VCaP (cell line): ENCODE measurements at regions not wholly inside any gene's neighbourhood (a gene's known extent, or its start where the extent isn't known, plus 50 kb on each side); places are given as distances from the start of the nearest gene placed in this dataset.
"Not testable (repeated sequence)": the region's sequence is repeated elsewhere in the genome, so short reads cannot be mapped to it uniquely, and the experiment has no call there.

Experiments
- H3K27ac ChIP-seq: fragments of 450-650 bp; 2 replicates; pipeline ENCODE4 v1.5.1; 2017
- TF ChIP-seq, protein P1 (sequence below): fragments of 450-650 bp; conservative IDR thresholded peaks from 2 replicates; pipeline ENCODE4 v1.5.1; 2017; ENCODE audit warnings: mild to moderate bottlenecking, moderate library complexity

GRCh38 chr5:21485458-21486000, 1367.6 kb downstream of the CDH12 start:
- TF ChIP-seq, protein P1, sequence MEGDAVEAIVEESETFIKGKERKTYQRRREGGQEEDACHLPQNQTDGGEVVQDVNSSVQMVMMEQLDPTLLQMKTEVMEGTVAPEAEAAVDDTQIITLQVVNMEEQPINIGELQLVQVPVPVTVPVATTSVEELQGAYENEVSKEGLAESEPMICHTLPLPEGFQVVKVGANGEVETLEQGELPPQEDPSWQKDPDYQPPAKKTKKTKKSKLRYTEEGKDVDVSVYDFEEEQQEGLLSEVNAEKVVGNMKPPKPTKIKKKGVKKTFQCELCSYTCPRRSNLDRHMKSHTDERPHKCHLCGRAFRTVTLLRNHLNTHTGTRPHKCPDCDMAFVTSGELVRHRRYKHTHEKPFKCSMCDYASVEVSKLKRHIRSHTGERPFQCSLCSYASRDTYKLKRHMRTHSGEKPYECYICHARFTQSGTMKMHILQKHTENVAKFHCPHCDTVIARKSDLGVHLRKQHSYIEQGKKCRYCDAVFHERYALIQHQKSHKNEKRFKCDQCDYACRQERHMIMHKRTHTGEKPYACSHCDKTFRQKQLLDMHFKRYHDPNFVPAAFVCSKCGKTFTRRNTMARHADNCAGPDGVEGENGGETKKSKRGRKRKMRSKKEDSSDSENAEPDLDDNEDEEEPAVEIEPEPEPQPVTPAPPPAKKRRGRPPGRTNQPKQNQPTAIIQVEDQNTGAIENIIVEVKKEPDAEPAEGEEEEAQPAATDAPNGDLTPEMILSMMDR = 0 out of 2 replicates have a peak, but pooled peaks have one; percentile 14
- not testable (repeated sequence) for H3K27ac ChIP-seq

- H3K27ac ChIP-seq = not testable (repeated sequence)
Observed at GRCh38 chr5:21484498-21484889, 1368.7 kb downstream of the CDH12 start.

DNA sequence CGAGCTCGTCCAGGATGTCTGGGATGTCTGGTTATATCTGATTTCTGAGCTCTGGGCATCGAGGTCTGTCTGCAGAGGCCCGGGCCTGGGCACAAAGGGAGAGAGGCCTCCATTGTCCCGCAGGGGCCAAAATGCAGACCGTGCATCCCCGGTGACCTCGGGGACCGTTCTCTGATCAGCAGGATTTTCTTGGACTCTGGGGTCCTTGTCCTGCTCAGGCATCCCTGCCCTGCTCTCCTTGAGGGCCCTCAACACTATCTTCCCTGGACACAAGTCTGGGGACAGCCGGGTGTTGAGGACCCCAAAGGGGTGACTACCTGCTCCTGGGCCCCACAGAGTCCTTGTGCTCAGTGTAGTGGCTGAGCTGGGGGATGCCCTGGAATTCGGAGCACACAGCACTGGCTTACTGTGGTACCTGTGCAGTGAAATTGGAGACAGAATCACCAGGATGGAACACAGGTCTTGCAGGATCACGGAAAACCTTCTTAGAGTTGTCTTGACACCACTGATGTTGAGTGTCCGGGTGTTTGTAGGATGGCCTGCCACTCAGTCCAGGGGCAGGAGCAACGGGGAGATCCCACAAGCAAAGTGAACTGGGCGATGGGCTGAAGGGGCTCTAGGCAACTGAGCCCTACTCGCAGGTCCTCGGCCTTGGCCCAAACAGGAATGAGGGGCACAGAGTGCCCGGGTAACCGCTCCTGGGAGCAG, 1369.2 kb downstream of the CDH12 start:
- H3K27ac ChIP-seq = not testable (repeated sequence)

GRCh38 chr5:21482983-21483650, 1370.0 kb downstream of the CDH12 start:
- H3K27ac ChIP-seq = not testable (repeated sequence)

DNA sequence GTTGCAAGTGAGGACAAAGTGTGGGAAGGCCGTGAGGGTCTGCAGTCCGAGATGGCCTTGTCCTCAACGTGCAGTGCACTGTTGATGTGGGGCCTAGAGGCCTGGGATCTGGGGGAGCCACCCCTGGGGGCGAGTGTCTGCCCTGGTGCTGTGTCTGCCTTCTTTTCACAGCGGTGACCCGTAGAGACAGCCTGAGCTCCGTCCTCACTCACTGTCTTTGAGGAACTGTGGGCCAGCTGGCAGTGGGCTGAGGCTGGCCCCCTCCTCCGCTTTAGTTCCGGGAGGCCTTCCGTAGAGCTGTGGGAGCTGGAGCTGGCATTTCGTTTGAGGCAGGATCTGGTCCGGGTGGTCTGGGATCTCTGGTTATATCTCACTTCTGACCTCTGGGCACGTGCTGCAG, 1370.6 kb downstream of the CDH12 start:
- not testable (repeated sequence) for H3K27ac ChIP-seq

DNA sequence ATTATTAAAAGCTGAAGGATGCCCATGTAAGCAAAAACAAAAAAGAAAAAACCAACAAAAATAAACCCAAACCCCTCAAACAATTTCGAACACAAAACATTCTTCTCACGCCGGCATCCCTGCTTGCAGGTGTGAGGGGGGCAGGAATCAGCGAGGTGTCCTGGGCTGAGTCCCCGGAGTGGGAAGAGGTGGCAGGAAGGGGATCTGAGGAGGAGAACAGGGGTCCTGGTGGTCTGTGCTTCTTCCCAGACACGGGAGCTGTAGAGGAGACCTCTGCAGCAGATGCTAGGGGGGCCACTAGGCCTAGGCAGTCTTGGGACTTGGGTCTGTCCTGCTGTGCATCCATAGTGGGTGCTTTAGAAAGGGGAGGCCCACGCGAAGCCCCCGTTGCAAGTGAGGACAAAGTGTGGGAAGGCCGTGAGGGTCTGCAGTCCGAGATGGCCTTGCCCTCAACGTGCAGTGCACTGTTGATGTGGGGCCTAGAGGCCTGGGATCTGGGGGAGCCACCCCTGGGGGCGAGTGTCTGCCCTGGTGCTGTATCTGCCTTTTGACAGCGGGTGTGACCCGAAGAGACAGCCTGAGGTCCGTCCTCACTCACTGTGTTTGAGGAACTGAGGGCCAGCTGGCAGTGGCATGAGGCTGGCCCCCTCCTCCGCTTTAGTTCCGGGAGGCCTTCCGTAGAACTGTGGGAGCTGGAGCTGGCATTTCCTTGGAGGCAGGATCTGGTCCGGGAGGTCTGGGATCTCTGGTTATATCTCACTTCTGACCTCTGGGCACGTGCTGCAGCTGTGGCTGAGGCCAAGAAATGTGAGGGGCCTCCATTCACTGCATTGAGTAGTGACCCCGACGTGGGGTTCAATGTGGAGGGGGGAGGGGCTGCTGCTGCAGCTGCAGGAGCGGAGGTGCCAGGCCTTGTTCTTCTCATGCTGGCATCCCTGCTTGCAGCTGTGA, 1371.5 kb downstream of the CDH12 start:
- H3K27ac ChIP-seq = not testable (repeated sequence)

- not testable (repeated sequence) for H3K27ac ChIP-seq
Observed at GRCh38 chr5:21480054-21480453, 1373.1 kb downstream of the CDH12 start.

DNA sequence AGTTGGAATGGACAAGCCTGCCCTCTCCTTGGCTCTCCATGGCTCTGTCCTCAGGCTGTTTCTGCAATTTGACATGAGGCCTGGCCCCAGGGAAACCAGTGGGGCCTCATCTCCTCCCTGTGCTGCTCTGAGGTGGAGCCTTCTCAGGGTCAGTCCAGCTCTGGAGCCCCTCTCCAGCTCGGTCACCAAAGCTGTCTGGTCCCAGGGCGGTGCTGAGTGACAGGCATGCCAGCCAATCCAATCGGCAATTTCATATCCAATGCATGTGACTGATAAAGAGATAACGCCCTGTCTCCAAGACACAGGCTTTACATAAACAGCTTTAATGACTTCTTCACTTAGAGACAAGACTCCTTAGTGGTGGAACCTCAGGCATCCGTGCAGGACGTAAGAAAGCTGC, 1379.2 kb downstream of the CDH12 start:
- H3K27ac ChIP-seq = not testable (repeated sequence)

GRCh38 chr5:21473436-21473835, 1379.7 kb downstream of the CDH12 start:
- H3K27ac ChIP-seq = not testable (repeated sequence)

GRCh38 chr5:21471691-21472090, 1381.5 kb downstream of the CDH12 start:
- not testable (repeated sequence) for H3K27ac ChIP-seq

DNA sequence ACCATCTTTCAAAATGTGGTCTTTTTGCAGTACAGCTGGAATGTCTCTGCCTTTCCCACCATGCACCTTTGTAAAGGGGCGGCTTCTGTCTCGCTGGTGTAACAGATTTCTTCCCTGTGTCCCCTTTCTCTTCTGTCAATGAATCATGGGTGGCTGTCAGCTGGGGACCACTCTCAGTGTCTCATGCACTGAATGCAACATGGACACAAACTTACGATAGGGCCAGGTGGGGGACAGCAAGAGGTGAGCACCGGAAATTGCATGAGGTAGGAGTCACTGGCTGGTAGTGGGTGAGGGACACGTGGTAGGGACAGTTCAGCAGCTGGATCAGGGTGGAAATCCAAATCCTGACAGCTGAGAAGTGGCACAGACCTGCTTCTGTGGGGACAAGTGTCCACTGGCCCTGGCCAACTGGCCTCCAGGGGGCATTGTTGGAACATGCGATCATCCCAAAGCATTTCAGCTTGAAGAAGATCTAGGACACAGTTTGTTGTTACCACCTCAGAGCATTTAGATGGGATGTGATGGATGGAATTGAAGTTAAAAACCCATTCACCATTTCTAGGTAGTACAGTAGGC, 1383.5 kb downstream of the CDH12 start:
- TF ChIP-seq, protein P1 = peak; percentile 73

GRCh38 chr5:21467544-21467943, 1385.6 kb downstream of the CDH12 start:
- H3K27ac ChIP-seq = not testable (repeated sequence)

More for the DNA sequence above, 1383.5 kb downstream of the CDH12 start:
- H3K27ac ChIP-seq = not testable (repeated sequence)

DNA sequence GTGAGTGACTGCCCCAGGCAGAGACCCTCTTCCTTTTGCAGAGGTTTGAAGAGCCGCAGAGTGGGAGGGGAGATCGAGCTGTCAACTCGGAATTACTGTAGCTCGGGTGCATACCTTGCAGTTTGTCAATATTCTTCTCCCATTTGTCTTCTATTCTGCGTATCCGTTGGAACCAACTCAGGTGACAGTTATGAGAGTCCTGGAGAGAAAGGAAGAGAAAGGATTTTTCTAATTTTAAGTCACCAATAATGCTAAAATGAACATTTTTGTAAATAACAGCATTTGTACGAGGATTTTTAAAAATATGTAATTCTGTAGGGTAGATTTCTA, 1393.4 kb downstream of the CDH12 start:
- not testable (repeated sequence) for H3K27ac ChIP-seq
